WERI-Rb-1 (cell line): ENCODE measurements at regions not wholly inside any gene's neighbourhood (a gene's known extent, or its start where the extent isn't known, plus 50 kb on each side); places are given as distances from the start of the nearest gene placed in this dataset.

Source experiments
- DNase-seq: peaks from one replicate; pipeline ENCODE4 v3.0.0-alpha.2; 2020
- H3K27ac ChIP-seq: fragments of 250-450 bp; sonication (Bioruptor Pico); 2 replicates; pipeline ENCODE4 v1.5.1; 2020; ENCODE audit warnings: mild to moderate bottlenecking, moderate library complexity
- H3K27me3 ChIP-seq: fragments of 250-450 bp; sonication (Bioruptor Pico); 2 replicates; pipeline ENCODE4 v1.5.1; 2021; ENCODE audit warnings: mild to moderate bottlenecking, low read depth, moderate library complexity; ENCODE audit not compliant: insufficient read depth, severe bottlenecking
- H3K36me3 ChIP-seq: fragments of 250-450 bp; sonication (Bioruptor Pico); 2 replicates; pipeline ENCODE4 v1.5.1; 2020; ENCODE audit warnings: mild to moderate bottlenecking, moderate library complexity
- H3K4me3 ChIP-seq: 2 replicates; pipeline ENCODE4 v1.5.1; 2011; ENCODE audit warnings: low read depth, mild to moderate bottlenecking, control low read depth, low read length
- H3K9me3 ChIP-seq: fragments of 250-450 bp; sonication (Bioruptor Pico); 2 replicates; pipeline ENCODE4 v1.5.1; 2021; ENCODE audit warnings: mild to moderate bottlenecking, moderate library complexity; ENCODE audit not compliant: severe bottlenecking
- CTCF ChIP-seq: IDR thresholded peaks from 2 replicates; pipeline ENCODE4 v1.5.1; 2011; ENCODE audit warnings: low read depth, mild to moderate bottlenecking, control low read depth, inconsistent platforms, low read length

- no peak for DNase-seq
- no peak overlapping the region for H3K4me3 ChIP-seq
- TF ChIP-seq CTCF = no peak
- no peak overlapping the region for H3K27ac ChIP-seq
- no peaks in the 10 kb centered on the region for H3K9me3 ChIP-seq
- H3K36me3 ChIP-seq = no peaks in the 10 kb centered on the region
- H3K27me3 ChIP-seq = no peaks in the 10 kb centered on the region
Measured at GRCh38 chr18:30489890-30490643, 552.5 kb downstream of the DSC3 start.

GRCh38 chr18:30487962-30488361, 554.6 kb downstream of the DSC3 start:
- no peaks in the 10 kb centered on the region for H3K27me3 ChIP-seq
- no peaks in the 10 kb centered on the region for H3K36me3 ChIP-seq
- H3K9me3 ChIP-seq = no peaks in the 10 kb centered on the region
- H3K4me3 ChIP-seq = no peak overlapping the region
- no peak overlapping the region for H3K27ac ChIP-seq
- no peak for TF ChIP-seq CTCF
- no peak for DNase-seq

- no peak for DNase-seq
- Histone ChIP-seq H3K27ac (no peak overlapping the region), H3K27me3 (no peaks in the 10 kb centered on the region), H3K4me3 (no peak overlapping the region), H3K9me3 (no peaks in the 10 kb centered on the region), H3K36me3 (no peaks in the 10 kb centered on the region)
- no peak for TF ChIP-seq CTCF
Measured at GRCh38 chr18:30486856-30487255, 555.7 kb downstream of the DSC3 start.

GRCh38 chr18:30485078-30485477, 557.5 kb downstream of the DSC3 start:
- Histone ChIP-seq H3K27ac (no peak overlapping the region), H3K9me3 (no peaks in the 10 kb centered on the region), H3K4me3 (no peak overlapping the region), H3K27me3 (no peaks in the 10 kb centered on the region), H3K36me3 (no peaks in the 10 kb centered on the region)
- no peak for TF ChIP-seq CTCF
- DNase-seq = no peak

- no peaks in the 10 kb centered on the region for H3K27me3 ChIP-seq
- H3K27ac ChIP-seq = no peak overlapping the region
- H3K36me3 ChIP-seq = no peaks in the 10 kb centered on the region
- H3K9me3 ChIP-seq = no peaks in the 10 kb centered on the region
- no peak for TF ChIP-seq CTCF
- H3K4me3 ChIP-seq = no peak overlapping the region
- no peak for DNase-seq
Measured at GRCh38 chr18:30481871-30482270, 560.7 kb downstream of the DSC3 start.

GRCh38 chr18:30469091-30469490, 573.5 kb downstream of the DSC3 start:
- no peaks in the 10 kb centered on the region for H3K27me3 ChIP-seq
- H3K36me3 ChIP-seq = no peaks in the 10 kb centered on the region
- DNase-seq = no peak
- H3K4me3 ChIP-seq = no peak overlapping the region
- no peaks in the 10 kb centered on the region for H3K9me3 ChIP-seq
- H3K27ac ChIP-seq = no peak overlapping the region
- no peak for TF ChIP-seq CTCF
